CD4-positive, CD25-positive, alpha-beta regulatory T cell (primary cell): ENCODE measurements at regions not wholly inside any gene's neighbourhood (a gene's known extent, or its start where the extent isn't known, plus 50 kb on each side); places are given as distances from the start of the nearest gene placed in this dataset.
"Not testable (repeated sequence)": the region's sequence is repeated elsewhere in the genome, so short reads cannot be mapped to it uniquely, and the experiment has no call there.

ENCODE experiments used
- ATAC-seq, 2 donors: fragments of 150-1000 bp; cut with Tn5 transposase; one replicate each; pipeline ENCODE4 v1.10.0; 2021; ENCODE audit warnings: low read depth in 2 of 2, moderate number of reproducible peaks in 2 of 2, moderate library complexity in 1 of 2
- DNase-seq, 3 donors: peaks; one replicate each; pipeline versions ENCODE4 v3.0.0 to v3.0.0-alpha.2; 2012 to 2022; ENCODE audit warnings: mixed read lengths in 1 of 3
- H3K27ac ChIP-seq: one replicate; pipeline ENCODE4 v1.7.0; 2013; ENCODE audit warnings: mild to moderate bottlenecking, low read length; ENCODE audit not compliant: insufficient read depth, poor library complexity, severe bottlenecking
- H3K27me3 ChIP-seq: one replicate; pipeline ENCODE4 v1.7.0; 2013; ENCODE audit warnings: low read length; ENCODE audit not compliant: control insufficient read depth, insufficient read depth
- H3K36me3 ChIP-seq: one replicate; pipeline ENCODE4 v1.7.0; 2013; ENCODE audit warnings: mild to moderate bottlenecking, low read length, moderate library complexity; ENCODE audit not compliant: control insufficient read depth, insufficient read depth
- H3K4me1 ChIP-seq: 2 replicates; pipeline ENCODE4 v1.7.0; 2013; ENCODE audit warnings: mild to moderate bottlenecking, low read length; ENCODE audit not compliant: insufficient read depth, control insufficient read depth, poor library complexity, severe bottlenecking
- H3K4me3 ChIP-seq: one replicate; pipeline ENCODE4 v1.7.0; 2013; ENCODE audit warnings: low read depth, mild to moderate bottlenecking, low read length, moderate library complexity
- H3K9me3 ChIP-seq, 2 experiments: 1 replicate in 1 of 2; 2 replicates in 1 of 2; pipeline ENCODE4 v1.7.0; 2013; ENCODE audit warnings: low read length in 2 of 2, mild to moderate bottlenecking in 1 of 2, moderate library complexity in 1 of 2; ENCODE audit not compliant: control insufficient read depth in 2 of 2
- H3K27ac Mint-ChIP-seq, 3 donors: one replicate each; pipeline ENCODE4 v1.8.0; 2020 to 2022; ENCODE audit warnings: mild to moderate bottlenecking in 3 of 3, mixed read lengths in 3 of 3, moderate library complexity in 2 of 3
- H3K27me3 Mint-ChIP-seq: one replicate; pipeline ENCODE4 v1.8.0; 2022; ENCODE audit warnings: mild to moderate bottlenecking, mixed read lengths
- H3K36me3 Mint-ChIP-seq: one replicate; pipeline ENCODE4 v1.8.0; 2020; ENCODE audit warnings: mixed read lengths
- H3K4me1 Mint-ChIP-seq, 4 donors: one replicate each; pipeline ENCODE4 v1.8.0; 2020 to 2022; ENCODE audit warnings: mixed read lengths in 4 of 4, mild to moderate bottlenecking in 1 of 4
- H3K4me3 Mint-ChIP-seq, 4 donors: one replicate each; pipeline ENCODE4 v1.8.0; 2020 to 2022; ENCODE audit warnings: mild to moderate bottlenecking in 4 of 4, mixed read lengths in 4 of 4, moderate library complexity in 3 of 4
- H3K9me3 Mint-ChIP-seq, 7 donors: one replicate each; pipeline ENCODE4 v1.8.0; 2020 to 2022; ENCODE audit warnings: mixed read lengths in 7 of 7, mild to moderate bottlenecking in 3 of 7, moderate library complexity in 2 of 7

GRCh38 chr1:68881330-68882194 lies 384.7 kb upstream of the DEPDC1 start:
- not testable (repeated sequence) for H3K9me3 ChIP-seq, ATAC-seq, H3K36me3 Mint-ChIP-seq, H3K9me3 Mint-ChIP-seq, H3K27ac ChIP-seq, H3K36me3 ChIP-seq, H3K4me1 ChIP-seq, H3K4me1 Mint-ChIP-seq, H3K27me3 ChIP-seq, H3K4me3 ChIP-seq, H3K4me3 Mint-ChIP-seq, H3K27ac Mint-ChIP-seq, DNase-seq, H3K27me3 Mint-ChIP-seq

- H3K27ac ChIP-seq, result no peak overlapping the region
- peaks cover 0 to 7% (median 5%) of the 10 kb centered on the region in 7 donors for H3K9me3 Mint-ChIP-seq
Observed at GRCh38 chr1:68889471-68889870, 392.6 kb upstream of the DEPDC1 start.

GRCh38 chr1:68890736-68891135 lies 393.9 kb upstream of the DEPDC1 start:
- Mint-ChIP-seq H3K36me3 (no peaks in the 10 kb centered on the region), H3K9me3 (peaks cover 0 to 7% (median 5%) of the 10 kb centered on the region in 7 donors), H3K4me1 (no peaks in the 10 kb centered on the region), H3K27ac (no peak overlapping the region), H3K4me3 (no peak overlapping the region), H3K27me3 (no peaks in the 10 kb centered on the region)
- H3K4me1 ChIP-seq, result no peaks in the 10 kb centered on the region
- no peak overlapping the region for H3K27ac ChIP-seq
- no peak for ATAC-seq
- H3K4me3 ChIP-seq, result no peak overlapping the region
- no peaks in the 10 kb centered on the region for H3K27me3 ChIP-seq
- DNase-seq, result no peak
- no peaks in the 10 kb centered on the region for H3K36me3 ChIP-seq
- peaks cover 0 to 4% of the 10 kb centered on the region in 2 experiments for H3K9me3 ChIP-seq

More at GRCh38 chr1:68889471-68889870, 392.6 kb upstream of the DEPDC1 start:
- Histone ChIP-seq H3K36me3 (no peaks in the 10 kb centered on the region), H3K4me1 (no peaks in the 10 kb centered on the region), H3K4me3 (no peak overlapping the region), H3K9me3 (peaks cover 0 to 4% of the 10 kb centered on the region in 2 experiments), H3K27me3 (no peaks in the 10 kb centered on the region)
- DNase-seq (no peak), ATAC-seq (no peak)
- Mint-ChIP-seq H3K27ac (no peak overlapping the region), H3K4me1 (no peaks in the 10 kb centered on the region), H3K36me3 (no peaks in the 10 kb centered on the region), H3K27me3 (no peaks in the 10 kb centered on the region), H3K4me3 (no peak overlapping the region)

- Histone ChIP-seq H3K4me3 (no peak overlapping the region), H3K36me3 (no peaks in the 10 kb centered on the region), H3K9me3 (no peaks in the 10 kb centered on the region), H3K4me1 (no peaks in the 10 kb centered on the region), H3K27ac (no peak overlapping the region), H3K27me3 (no peaks in the 10 kb centered on the region)
- no peak for DNase-seq
- ATAC-seq, result no peak
- H3K27ac Mint-ChIP-seq, result no peak overlapping the region
- no peaks in the 10 kb centered on the region for H3K36me3 Mint-ChIP-seq
- no peaks in the 10 kb centered on the region for H3K4me1 Mint-ChIP-seq
- no peak overlapping the region for H3K4me3 Mint-ChIP-seq
- no peaks in the 10 kb centered on the region for H3K27me3 Mint-ChIP-seq
- peaks cover 0 to 16% (median 7%) of the 10 kb centered on the region in 7 donors for H3K9me3 Mint-ChIP-seq
Observed at GRCh38 chr1:68904477-68904876, 407.6 kb upstream of the DEPDC1 start.

GRCh38 chr1:68906431-68906830 lies 409.5 kb upstream of the DEPDC1 start:
- Histone ChIP-seq H3K27me3 (no peaks in the 10 kb centered on the region), H3K36me3 (no peaks in the 10 kb centered on the region), H3K27ac (no peak overlapping the region), H3K4me3 (no peak overlapping the region), H3K9me3 (no peaks in the 10 kb centered on the region), H3K4me1 (no peaks in the 10 kb centered on the region)
- Mint-ChIP-seq H3K27ac (no peak overlapping the region), H3K27me3 (no peaks in the 10 kb centered on the region), H3K9me3 (peaks cover 0 to 19% (median 7%) of the 10 kb centered on the region in 7 donors), H3K4me3 (no peak overlapping the region), H3K36me3 (no peaks in the 10 kb centered on the region), H3K4me1 (no peaks in the 10 kb centered on the region)
- DNase-seq, result no peak
- ATAC-seq, result no peak

GRCh38 chr1:68907491-68907890 lies 410.6 kb upstream of the DEPDC1 start:
- H3K27ac ChIP-seq, result no peak overlapping the region
- no peaks in the 10 kb centered on the region for H3K36me3 ChIP-seq
- Mint-ChIP-seq H3K9me3 (peaks cover 0 to 18% (median 8%) of the 10 kb centered on the region in 7 donors), H3K4me3 (no peak overlapping the region), H3K36me3 (no peaks in the 10 kb centered on the region), H3K27ac (no peak overlapping the region), H3K27me3 (no peaks in the 10 kb centered on the region), H3K4me1 (no peaks in the 10 kb centered on the region)
- no peak for ATAC-seq
- no peaks in the 10 kb centered on the region for H3K9me3 ChIP-seq
- DNase-seq, result no peak
- no peaks in the 10 kb centered on the region for H3K4me1 ChIP-seq
- H3K4me3 ChIP-seq, result no peak overlapping the region
- no peaks in the 10 kb centered on the region for H3K27me3 ChIP-seq

- no peaks in the 10 kb centered on the region for H3K4me1 ChIP-seq
- H3K27me3 Mint-ChIP-seq, result no peaks in the 10 kb centered on the region
- H3K4me3 ChIP-seq, result no peak overlapping the region
- no peaks in the 10 kb centered on the region for H3K36me3 ChIP-seq
- H3K36me3 Mint-ChIP-seq, result no peaks in the 10 kb centered on the region
- H3K9me3 ChIP-seq, result no peaks in the 10 kb centered on the region
- H3K27ac ChIP-seq, result no peak overlapping the region
- no peaks in the 10 kb centered on the region for H3K27me3 ChIP-seq
- ATAC-seq (no peak), DNase-seq (no peak)
- H3K4me3 Mint-ChIP-seq, result no peak overlapping the region
- no peak overlapping the region for H3K27ac Mint-ChIP-seq
- peaks cover 0 to 21% (median 7%) of the 10 kb centered on the region in 7 donors for H3K9me3 Mint-ChIP-seq
- no peaks in the 10 kb centered on the region for H3K4me1 Mint-ChIP-seq
Observed at GRCh38 chr1:68908316-68908715, 411.4 kb upstream of the DEPDC1 start.
